ENCODE measurements at regions not wholly inside any gene's neighbourhood (a gene's known extent, or its start where the extent isn't known, plus 50 kb on each side); places are given as distances from the start of the nearest gene placed in this dataset.
"Not testable (repeated sequence)": the region's sequence is repeated elsewhere in the genome, so short reads cannot be mapped to it uniquely, and the experiment has no call there.

GRCh38 chr14:52202151-52202550 is 65.3 kb upstream of the PTGDR start:
- Mint-ChIP-seq H3K4me3 (no peak overlapping the region), H3K27me3 (no peaks in the 10 kb centered on the region), H3K27ac (no peak overlapping the region), H3K36me3 (ENCODE audit: low read depth) (no peaks in the 10 kb centered on the region), H3K4me1 (no peaks in the 10 kb centered on the region), H3K9me3 (peaks cover 14% of the 10 kb centered on the region)
- ATAC-seq = no peak
- DNase-seq = no peak

GRCh38 chr14:52190337-52190931 is 77.1 kb upstream of the PTGDR start:
- peak overlapping the region; percentile 34 for H3K27ac Mint-ChIP-seq
- H3K27me3 Mint-ChIP-seq = no peaks in the 10 kb centered on the region
- DNase-seq (no peak), ATAC-seq (no peak)
- H3K4me3 Mint-ChIP-seq = no peak overlapping the region
- H3K4me1 Mint-ChIP-seq = peaks cover 28% of the 10 kb centered on the region
- no peaks in the 10 kb centered on the region for H3K36me3 Mint-ChIP-seq (ENCODE audit: low read depth)
- peaks cover 3% of the 10 kb centered on the region for H3K9me3 Mint-ChIP-seq

DNA sequence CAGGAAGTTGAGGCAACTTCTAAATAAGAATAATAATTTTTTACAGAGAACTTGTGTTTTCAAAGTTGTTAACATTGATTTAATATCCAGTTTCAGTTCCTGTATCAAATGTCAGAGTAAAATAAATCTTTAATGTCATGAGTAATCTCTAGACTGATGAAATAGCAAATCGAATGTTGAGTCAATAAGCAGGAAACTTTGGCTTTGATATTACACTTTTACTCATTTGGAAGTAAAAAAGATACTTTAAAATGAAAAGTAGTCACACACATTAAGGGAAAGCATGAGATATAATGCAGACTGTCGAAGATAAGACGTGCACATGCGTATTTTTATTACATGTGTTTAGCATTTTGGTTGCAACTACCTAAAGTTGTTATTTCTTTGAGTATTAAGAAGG is 78.2 kb upstream of the PTGDR start:
- ATAC-seq (peak; percentile 43), DNase-seq (no peak)
- Mint-ChIP-seq H3K9me3 (peaks cover 5% of the 10 kb centered on the region), H3K4me1 (peaks cover 30% of the 10 kb centered on the region), H3K27ac (peak overlapping the region; percentile 32), H3K4me3 (no peak overlapping the region), H3K36me3 (ENCODE audit: low read depth) (no peaks in the 10 kb centered on the region), H3K27me3 (no peaks in the 10 kb centered on the region)

- no peak overlapping the region for H3K27ac Mint-ChIP-seq
- peaks cover 6% of the 10 kb centered on the region for H3K9me3 Mint-ChIP-seq
- no peaks in the 10 kb centered on the region for H3K36me3 Mint-ChIP-seq (ENCODE audit: low read depth)
- H3K4me3 Mint-ChIP-seq = no peak overlapping the region
- H3K27me3 Mint-ChIP-seq = no peaks in the 10 kb centered on the region
- DNase-seq (no peak), ATAC-seq (no peak)
- H3K4me1 Mint-ChIP-seq = peaks cover 30% of the 10 kb centered on the region
Measured at GRCh38 chr14:52188381-52188780, 79.1 kb upstream of the PTGDR start.

DNA sequence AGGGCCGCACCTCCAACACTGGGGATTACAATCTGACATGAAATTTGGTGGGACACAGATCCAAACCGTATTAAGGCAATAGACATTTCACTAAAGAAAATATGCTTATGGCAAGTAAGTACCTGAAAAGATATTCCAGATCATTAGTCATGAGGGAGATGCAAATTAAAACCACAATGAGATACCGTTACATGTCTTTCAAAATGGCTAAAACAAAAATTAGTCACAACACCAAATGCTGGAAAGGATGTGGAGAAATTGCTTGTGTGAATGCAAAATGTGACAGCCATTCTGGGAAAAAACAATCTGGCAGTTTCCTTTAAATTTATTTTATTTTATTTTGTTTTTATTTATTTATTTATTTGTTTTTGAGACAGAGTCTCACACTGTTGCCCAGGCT is 82.3 kb upstream of the PTGDR start:
- no peak for DNase-seq
- Mint-ChIP-seq H3K4me3 (no peak overlapping the region), H3K36me3 (ENCODE audit: low read depth) (peaks cover 4% of the 10 kb centered on the region), H3K9me3 (peaks cover 27% of the 10 kb centered on the region), H3K27me3 (no peaks in the 10 kb centered on the region), H3K27ac (no peak overlapping the region), H3K4me1 (peaks cover 28% of the 10 kb centered on the region)
- ATAC-seq = no peak

DNA sequence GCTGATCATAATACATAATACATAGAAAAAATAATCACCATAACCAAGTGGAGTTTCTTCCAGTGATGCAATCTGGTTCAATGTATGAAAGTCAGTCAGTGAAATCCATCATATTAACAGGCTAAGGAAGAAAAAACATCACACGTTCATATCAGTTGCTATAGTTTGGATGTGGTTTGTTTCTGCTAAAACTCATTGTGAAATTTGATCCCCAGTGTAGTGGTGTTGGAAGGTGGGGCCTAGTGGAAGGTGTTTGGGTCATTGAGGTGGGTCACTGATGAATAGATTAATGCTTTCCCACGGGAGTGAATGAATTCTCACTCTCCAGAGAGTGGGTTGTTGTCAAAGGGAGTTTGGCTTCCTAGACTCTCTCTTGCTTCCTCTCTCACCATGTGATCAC is 84.6 kb upstream of the PTGDR start:
- no peak overlapping the region for H3K27ac Mint-ChIP-seq
- H3K4me3 Mint-ChIP-seq = no peak overlapping the region
- peaks cover 6% of the 10 kb centered on the region for H3K36me3 Mint-ChIP-seq (ENCODE audit: low read depth)
- peaks cover 29% of the 10 kb centered on the region for H3K9me3 Mint-ChIP-seq
- ATAC-seq (no peak), DNase-seq (no peak)
- no peaks in the 10 kb centered on the region for H3K27me3 Mint-ChIP-seq
- H3K4me1 Mint-ChIP-seq = peaks cover 13% of the 10 kb centered on the region

- Mint-ChIP-seq H3K36me3 (ENCODE audit: low read depth) (peaks cover 6% of the 10 kb centered on the region), H3K27ac (no peak overlapping the region), H3K4me3 (no peak overlapping the region), H3K4me1 (peaks cover 28% of the 10 kb centered on the region), H3K27me3 (no peaks in the 10 kb centered on the region), H3K9me3 (peaks cover 29% of the 10 kb centered on the region)
- ATAC-seq (no peak), DNase-seq (no peak)
Measured at GRCh38 chr14:52179141-52179790, 88.2 kb upstream of the PTGDR start.

- Mint-ChIP-seq H3K27me3 (no peaks in the 10 kb centered on the region), H3K4me1 (peaks cover 29% of the 10 kb centered on the region), H3K36me3 (ENCODE audit: low read depth) (peaks cover 13% of the 10 kb centered on the region), H3K4me3 (no peak overlapping the region), H3K9me3 (peaks cover 35% of the 10 kb centered on the region), H3K27ac (peak overlapping the region; percentile 43)
- DNase-seq (peak; percentile 16), ATAC-seq (peak; percentile 52)
Measured at GRCh38 chr14:52175982-52176502, 91.5 kb upstream of the PTGDR start.

GRCh38 chr14:52171932-52172331 is 95.6 kb upstream of the PTGDR start:
- Mint-ChIP-seq H3K4me1 (peaks cover 24% of the 10 kb centered on the region), H3K9me3 (peaks cover 42% of the 10 kb centered on the region), H3K36me3 (ENCODE audit: low read depth) (peaks cover 12% of the 10 kb centered on the region)
- not testable (repeated sequence) for H3K4me3 Mint-ChIP-seq, DNase-seq, H3K27me3 Mint-ChIP-seq, ATAC-seq, H3K27ac Mint-ChIP-seq

- ATAC-seq (no peak), DNase-seq (no peak)
- no peak overlapping the region for H3K27ac Mint-ChIP-seq
- H3K4me1 Mint-ChIP-seq = no peaks in the 10 kb centered on the region
- no peaks in the 10 kb centered on the region for H3K27me3 Mint-ChIP-seq
- H3K4me3 Mint-ChIP-seq = no peak overlapping the region
- H3K9me3 Mint-ChIP-seq = peaks cover 21% of the 10 kb centered on the region
- peaks cover 6% of the 10 kb centered on the region for H3K36me3 Mint-ChIP-seq (ENCODE audit: low read depth)
Measured at GRCh38 chr14:52166822-52167221, 98.0 kb upstream of the NID2 start.

GRCh38 chr14:52155651-52156213 is 86.9 kb upstream of the NID2 start:
- H3K9me3 Mint-ChIP-seq = peaks cover 10% of the 10 kb centered on the region
- H3K4me1 Mint-ChIP-seq = peaks cover 29% of the 10 kb centered on the region
- no peaks in the 10 kb centered on the region for H3K36me3 Mint-ChIP-seq (ENCODE audit: low read depth)
- no peak overlapping the region for H3K4me3 Mint-ChIP-seq
- ATAC-seq (no peak), DNase-seq (no peak)
- no peaks in the 10 kb centered on the region for H3K27me3 Mint-ChIP-seq
- no peak overlapping the region for H3K27ac Mint-ChIP-seq

- no peaks in the 10 kb centered on the region for H3K27me3 Mint-ChIP-seq
- H3K36me3 Mint-ChIP-seq (ENCODE audit: low read depth) = no peaks in the 10 kb centered on the region
- DNase-seq (no peak), ATAC-seq (peak; percentile 87)
- no peak overlapping the region for H3K4me3 Mint-ChIP-seq
- peak overlapping the region; percentile 28 for H3K27ac Mint-ChIP-seq
- peaks cover 29% of the 10 kb centered on the region for H3K4me1 Mint-ChIP-seq
- peaks cover 10% of the 10 kb centered on the region for H3K9me3 Mint-ChIP-seq
Measured at GRCh38 chr14:52154992-52155650, 86.3 kb upstream of the NID2 start.

DNA sequence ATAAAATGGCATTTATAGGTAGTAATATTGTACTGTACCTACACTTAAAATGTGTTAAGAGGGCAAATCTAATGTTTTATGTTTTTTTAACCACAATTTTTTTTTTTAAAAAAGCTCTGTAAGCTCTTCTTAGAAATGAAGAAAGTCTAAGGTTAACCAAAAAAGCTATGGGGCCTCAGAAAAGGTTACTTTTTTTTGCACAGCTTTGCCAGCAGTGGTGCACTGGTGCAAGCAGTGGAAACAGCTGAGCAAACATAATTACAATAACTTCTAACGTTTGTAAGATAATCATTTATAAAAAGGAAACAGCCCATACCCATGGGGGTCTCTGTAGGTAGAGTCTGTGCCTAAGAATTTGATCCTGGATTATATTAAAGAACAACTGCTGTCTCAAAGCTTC is 85.1 kb upstream of the NID2 start:
- DNase-seq (no peak), ATAC-seq (no peak)
- Mint-ChIP-seq H3K9me3 (peaks cover 7% of the 10 kb centered on the region), H3K36me3 (ENCODE audit: low read depth) (no peaks in the 10 kb centered on the region), H3K4me1 (peaks cover 26% of the 10 kb centered on the region), H3K27ac (no peak overlapping the region), H3K4me3 (no peak overlapping the region), H3K27me3 (no peaks in the 10 kb centered on the region)

DNA sequence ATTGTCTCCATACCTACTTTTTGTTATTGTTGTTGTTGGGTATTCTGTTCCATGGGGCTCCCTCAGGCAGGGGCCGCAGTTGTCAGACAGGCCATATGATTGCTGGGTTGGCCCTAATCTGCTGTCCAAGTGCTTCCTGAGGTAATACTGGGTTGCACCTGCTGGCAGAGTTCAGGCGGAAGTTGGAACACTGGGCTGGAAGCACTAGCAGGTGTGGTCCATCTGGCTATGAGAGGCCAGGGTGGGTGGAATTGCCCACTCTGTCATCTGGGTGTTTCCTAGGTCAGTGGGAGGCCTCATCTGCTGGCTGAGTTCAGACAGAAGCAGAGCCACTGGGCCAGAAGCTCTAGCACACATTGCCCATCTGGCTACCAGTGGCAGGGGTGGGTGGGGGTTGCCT is 81.3 kb upstream of the NID2 start:
- no peak overlapping the region for H3K4me3 Mint-ChIP-seq
- no peak overlapping the region for H3K27ac Mint-ChIP-seq
- no peaks in the 10 kb centered on the region for H3K36me3 Mint-ChIP-seq (ENCODE audit: low read depth)
- ATAC-seq (no peak), DNase-seq (no peak)
- peaks cover 5% of the 10 kb centered on the region for H3K9me3 Mint-ChIP-seq
- peaks cover 33% of the 10 kb centered on the region for H3K4me1 Mint-ChIP-seq
- no peaks in the 10 kb centered on the region for H3K27me3 Mint-ChIP-seq

DNA sequence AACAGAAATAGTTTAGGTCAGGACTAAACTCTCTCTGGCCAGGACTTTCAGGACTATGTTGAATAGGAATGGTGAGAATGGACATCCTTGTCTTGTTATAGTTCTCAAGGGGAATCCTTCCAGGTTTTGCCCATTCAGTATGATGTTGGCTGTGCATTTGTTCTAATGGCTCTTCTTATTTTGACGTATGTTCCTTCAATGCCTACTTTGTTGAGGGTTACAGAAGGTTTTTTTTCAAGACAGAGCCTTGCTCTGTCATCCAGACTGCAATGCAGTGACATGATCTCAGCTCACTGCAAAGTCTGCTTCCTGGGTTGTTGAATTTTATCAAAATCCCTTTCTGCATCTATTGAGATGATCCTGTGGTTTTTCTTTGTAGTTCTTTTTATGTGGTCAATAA is 79.5 kb upstream of the NID2 start:
- H3K4me3 Mint-ChIP-seq = no peak overlapping the region
- peaks cover 12% of the 10 kb centered on the region for H3K9me3 Mint-ChIP-seq
- DNase-seq (no peak), ATAC-seq (no peak)
- H3K36me3 Mint-ChIP-seq (ENCODE audit: low read depth) = no peaks in the 10 kb centered on the region
- H3K27ac Mint-ChIP-seq = no peak overlapping the region
- H3K4me1 Mint-ChIP-seq = peaks cover 16% of the 10 kb centered on the region
- no peaks in the 10 kb centered on the region for H3K27me3 Mint-ChIP-seq
